Pancreas (tissue), 10 donors: ENCODE measurements at regions not wholly inside any gene's neighbourhood (a gene's known extent, or its start where the extent isn't known, plus 50 kb on each side); places are given as distances from the start of the nearest gene placed in this dataset.
"Not testable (repeated sequence)": the region's sequence is repeated elsewhere in the genome, so short reads cannot be mapped to it uniquely, and the experiment has no call there.

Source experiments
- ATAC-seq, 4 donors: fragments of 200-7000 bp; cut with Tn5 transposase; one replicate each; pipeline versions ENCODE4 v1.8.0 to v1.9.1; 2020; ENCODE audit warnings: mild to moderate bottlenecking in 4 of 4, moderate library complexity in 4 of 4
- DNase-seq, 6 donors: peaks; one replicate each; pipeline ENCODE4 v3.0.0-alpha.2; 2020
- FAIRE-seq: peaks from 2 replicates; lab custom pipeline; 2012; peaks lifted over from hg19 to GRCh38; lab: Jason Lieb, UNC
- H3K27ac ChIP-seq, 4 donors: fragments of 200-600 bp; sonication (generic); 1 replicate in 3 of 4; 2 replicates in 1 of 4; pipeline versions ENCODE4 v1.5.0 to v1.8.0; 2020
- H3K27me3 ChIP-seq, 4 donors: fragments of 200-600 bp; one replicate each; pipeline ENCODE4 v1.8.0; 2021
- H3K36me3 ChIP-seq, 3 donors: fragments of 200-600 bp; sonication (generic) in 1 of 3; one replicate each; pipeline versions ENCODE4 v1.5.0 to v1.8.0; 2020 to 2021
- H3K4me1 ChIP-seq, 3 donors: fragments of 200-600 bp; one replicate each; pipeline ENCODE4 v1.8.0; 2021
- H3K4me3 ChIP-seq, 4 donors: fragments of 200-600 bp; sonication (generic) in 2 of 4; one replicate each; pipeline versions ENCODE4 v1.5.0 to v1.8.0; 2020 to 2021
- H3K9me3 ChIP-seq, 4 donors: fragments of 200-600 bp; one replicate each; pipeline ENCODE4 v1.8.0; 2021
- WGBS, 2 donors: extraction: QIAGEN DNeasy Blood & Tissue Kit; methylation state at CpG; one replicate each; pipeline ENCODE4 v1.1.7; 2013; 5-methylcytosine and 5-hydroxymethylcytosine counted together
- intact Hi-C, 3 donors: fragments of 100-400 bp; cut with DNase I; formaldehyde crosslinking; loops; one replicate each; pipeline versions ENCODE4 v1.11.1 to v1.14.2; 2022
- TF ChIP-seq, protein P1 (sequence below), 4 donors: fragments of 200-600 bp; sonication (generic) in 3 of 4; IDR thresholded peaks; one replicate each; pipeline versions ENCODE4 v1.5.0 to v1.8.0; 2021; ENCODE audit warnings: antibody characterized with exemption in 4 of 4
- donor health status: healthy with polysubstance abuse.
- donor health status: DM: no; HTN: no; CAD: no; lungs with moderate emphysema.
- donor health status: DM: no; HTN: no; CAD: no.
- donor health status: control.
- donor health status: control.
- donor health status: Bipolar disorder and iron deficiency.
- donor health status: DM: yes; HTN: yes; CAD: no.
- donor health status: DM: no; HTN: no; CAD: no.
- donor health status: DM: no; HTN: no; CAD: no.
- donor health status: DM: yes; HTN: yes; CAD: no.

DNA sequence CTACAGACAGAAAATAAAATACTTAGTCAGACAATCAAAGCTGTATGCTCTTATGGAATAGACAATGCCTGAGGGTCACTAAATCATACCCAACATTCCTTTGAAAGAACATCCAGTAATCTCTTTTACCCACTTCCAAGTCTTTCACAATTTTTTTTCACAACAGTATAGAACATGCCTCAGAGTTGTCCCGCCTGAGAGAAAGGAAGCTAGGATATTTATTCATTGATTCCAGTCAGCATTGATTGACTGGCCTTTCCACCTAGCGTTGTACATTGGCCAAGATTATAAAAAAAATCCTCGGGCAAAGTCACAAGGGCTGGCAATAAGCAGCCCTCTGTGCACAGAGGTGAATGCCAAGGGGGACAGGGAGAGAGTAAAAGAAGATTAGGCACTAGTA is 318.1 kb upstream of the PIK3R1 start:
- Histone ChIP-seq H3K36me3 (no peaks in the 10 kb centered on the region), H3K4me3 (no peak overlapping the region), H3K27me3 (no peaks in the 10 kb centered on the region), H3K4me1 (no peaks in the 10 kb centered on the region), H3K27ac (no peak overlapping the region), H3K9me3 (no peaks in the 10 kb centered on the region)
- intact Hi-C loops: no loop called here
- no peak for ATAC-seq
- DNase-seq: no peak
- TF ChIP-seq, protein P1, sequence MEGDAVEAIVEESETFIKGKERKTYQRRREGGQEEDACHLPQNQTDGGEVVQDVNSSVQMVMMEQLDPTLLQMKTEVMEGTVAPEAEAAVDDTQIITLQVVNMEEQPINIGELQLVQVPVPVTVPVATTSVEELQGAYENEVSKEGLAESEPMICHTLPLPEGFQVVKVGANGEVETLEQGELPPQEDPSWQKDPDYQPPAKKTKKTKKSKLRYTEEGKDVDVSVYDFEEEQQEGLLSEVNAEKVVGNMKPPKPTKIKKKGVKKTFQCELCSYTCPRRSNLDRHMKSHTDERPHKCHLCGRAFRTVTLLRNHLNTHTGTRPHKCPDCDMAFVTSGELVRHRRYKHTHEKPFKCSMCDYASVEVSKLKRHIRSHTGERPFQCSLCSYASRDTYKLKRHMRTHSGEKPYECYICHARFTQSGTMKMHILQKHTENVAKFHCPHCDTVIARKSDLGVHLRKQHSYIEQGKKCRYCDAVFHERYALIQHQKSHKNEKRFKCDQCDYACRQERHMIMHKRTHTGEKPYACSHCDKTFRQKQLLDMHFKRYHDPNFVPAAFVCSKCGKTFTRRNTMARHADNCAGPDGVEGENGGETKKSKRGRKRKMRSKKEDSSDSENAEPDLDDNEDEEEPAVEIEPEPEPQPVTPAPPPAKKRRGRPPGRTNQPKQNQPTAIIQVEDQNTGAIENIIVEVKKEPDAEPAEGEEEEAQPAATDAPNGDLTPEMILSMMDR (IDR thresholded peaks at IDR 0.05): no peak
- WGBS, 2 donors: 23 to 27% methylated on average over 3 of the region's 3 CpGs
- FAIRE-seq: no peak

GRCh38 chr5:67896930-67897313 is 318.6 kb upstream of the PIK3R1 start:
- TF ChIP-seq, protein P1 (IDR thresholded peaks at IDR 0.05): no peak
- H3K36me3 ChIP-seq: no peaks in the 10 kb centered on the region
- no peaks in the 10 kb centered on the region for H3K9me3 ChIP-seq
- FAIRE-seq (no peak), DNase-seq (no peak), ATAC-seq (no peak)
- WGBS, 2 donors: 26 to 38% methylated on average over 2 of the region's 2 CpGs
- no peaks in the 10 kb centered on the region for H3K4me1 ChIP-seq
- H3K27me3 ChIP-seq: no peaks in the 10 kb centered on the region
- intact Hi-C loops: no loop called here
- H3K27ac ChIP-seq: no peak overlapping the region
- no peak overlapping the region for H3K4me3 ChIP-seq

DNA sequence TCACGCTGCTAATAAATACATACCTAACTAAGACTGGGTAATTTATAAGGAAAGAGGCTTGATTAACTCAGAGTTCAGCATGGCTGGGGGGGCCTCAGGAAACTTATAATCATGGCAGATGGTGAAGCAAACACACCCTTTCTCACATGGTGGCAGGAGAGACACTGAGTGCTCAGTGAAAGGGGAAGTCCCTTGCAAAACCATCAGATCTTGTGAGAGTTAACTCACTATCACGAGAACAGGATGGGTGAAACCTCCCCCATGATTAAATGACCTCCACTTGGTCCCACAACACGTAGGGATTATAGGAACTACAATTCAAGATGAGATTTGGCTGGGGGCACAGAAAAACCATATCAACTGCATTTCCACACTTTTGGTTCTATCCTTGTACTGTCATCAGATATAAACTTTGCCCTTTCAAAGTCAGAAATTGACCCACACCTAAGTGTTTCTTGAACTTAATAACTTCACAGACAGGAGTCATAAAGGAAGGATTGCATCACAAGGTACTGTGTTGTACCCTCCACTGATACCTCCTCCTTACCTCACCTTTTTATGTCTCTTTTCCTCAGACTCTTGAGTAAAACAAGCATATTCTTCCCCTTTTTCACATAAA is 319.1 kb upstream of the PIK3R1 start:
- FAIRE-seq: no peak
- 74 to 91% methylated on average over 3 of the region's 3 CpGs for WGBS, 2 donors

DNA sequence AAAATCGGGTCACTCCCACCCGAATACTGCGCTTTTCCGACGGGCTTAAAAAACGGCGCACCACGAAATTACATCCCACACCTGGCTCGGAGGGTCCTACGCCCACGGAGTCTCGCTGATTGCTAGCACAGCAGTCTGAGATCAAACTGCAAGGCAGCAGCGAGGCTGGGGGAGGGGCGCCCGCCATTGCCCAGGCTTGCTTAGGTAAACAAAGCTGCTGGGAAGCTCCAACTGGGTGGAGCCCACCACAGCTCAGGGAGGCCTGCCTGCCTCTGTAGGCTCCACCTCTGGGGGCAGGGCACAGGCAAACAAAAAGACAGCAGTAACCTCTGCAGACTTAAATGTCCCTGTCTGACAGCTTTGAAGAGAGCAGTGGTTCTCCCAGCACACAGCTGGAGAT is 325.7 kb upstream of the PIK3R1 start:
- WGBS, 2 donors: 84 to 87% methylated on average over 9 to 15 of the region's 15 CpGs
- H3K4me1 ChIP-seq, H3K27ac ChIP-seq, H3K36me3 ChIP-seq, ATAC-seq, DNase-seq, FAIRE-seq, H3K9me3 ChIP-seq, H3K27me3 ChIP-seq, intact Hi-C loops, H3K4me3 ChIP-seq: not testable (repeated sequence)

More for the DNA sequence above, 319.1 kb upstream of the PIK3R1 start:
- DNase-seq (no peak), ATAC-seq (no peak)
- TF ChIP-seq, protein P1 (IDR thresholded peaks at IDR 0.05): no peak
- Histone ChIP-seq H3K27me3 (no peaks in the 10 kb centered on the region), H3K4me3 (no peak overlapping the region), H3K36me3 (no peaks in the 10 kb centered on the region), H3K9me3 (no peaks in the 10 kb centered on the region), H3K27ac (no peak overlapping the region), H3K4me1 (no peaks in the 10 kb centered on the region)
- intact Hi-C loops: no loop called here

DNA sequence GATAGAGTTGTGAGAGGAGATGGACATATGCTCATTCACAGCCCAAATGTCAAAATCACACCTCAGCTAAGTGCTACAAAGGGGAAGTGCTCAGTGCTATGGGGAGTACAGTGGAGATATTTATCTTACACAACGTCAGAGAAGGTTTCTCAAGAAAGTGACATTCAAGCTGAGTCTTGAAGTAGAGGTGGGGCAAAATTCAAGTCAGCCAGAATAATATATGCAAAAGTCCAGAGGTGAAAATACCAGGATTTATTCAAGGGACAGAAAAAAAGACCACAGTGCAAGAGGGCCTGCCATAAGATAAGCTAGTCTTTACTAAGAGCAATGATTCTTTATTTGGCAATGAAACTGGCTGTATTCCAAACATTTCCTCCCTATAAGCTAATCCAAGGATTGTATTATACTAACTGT is 327.8 kb upstream of the PIK3R1 start:
- no peaks in the 10 kb centered on the region for H3K27me3 ChIP-seq
- no peaks in the 10 kb centered on the region for H3K36me3 ChIP-seq
- no peaks in the 10 kb centered on the region for H3K4me1 ChIP-seq
- ATAC-seq (no peak), DNase-seq (no peak), FAIRE-seq (no peak)
- no peaks in the 10 kb centered on the region for H3K9me3 ChIP-seq
- 61 to 79% methylated on average over 1 of the region's 1 CpG for WGBS, 2 donors
- TF ChIP-seq, protein P1 (IDR thresholded peaks at IDR 0.05): no peak
- H3K27ac ChIP-seq: no peak overlapping the region
- no peak overlapping the region for H3K4me3 ChIP-seq
- intact Hi-C loops: no loop called here
